Stimulated activated CD8-positive, alpha-beta memory T cell treated with anti-CD3 and anti-CD28 coated beads, Interleukin-12 subunit alpha, Interleukin-12 subunit beta, amount 100 ng/mL, for 24 hours (primary cell): ENCODE measurements at regions not wholly inside any gene's neighbourhood (a gene's known extent, or its start where the extent isn't known, plus 50 kb on each side); places are given as distances from the start of the nearest gene placed in this dataset.

Experiments used
- DNase-seq: peaks from one replicate; pipeline ENCODE4 v3.0.0-alpha.2; 2020; ENCODE audit errors: extremely low read depth

DNA sequence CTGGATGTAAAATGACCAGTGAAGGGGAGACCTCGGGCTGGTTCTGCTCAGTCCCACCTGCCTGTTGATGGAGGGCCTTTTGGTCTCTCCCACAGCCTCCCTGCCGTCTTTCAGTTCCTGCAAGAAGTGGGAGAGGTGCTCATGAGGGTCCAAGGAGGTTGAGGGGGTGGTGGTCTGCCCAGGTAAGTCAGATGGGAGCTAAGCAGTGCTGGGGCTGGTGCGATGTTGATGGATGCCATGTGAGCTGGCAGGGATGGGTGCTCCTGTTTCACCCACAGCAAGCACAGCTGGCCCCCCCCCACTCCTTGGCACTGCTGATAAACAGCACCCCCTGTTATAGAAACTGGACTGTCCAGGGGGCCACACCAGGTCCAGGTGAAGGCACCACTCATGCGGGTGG, 145.6 kb downstream of the NSG2 start:
- no peak for DNase-seq

DNA sequence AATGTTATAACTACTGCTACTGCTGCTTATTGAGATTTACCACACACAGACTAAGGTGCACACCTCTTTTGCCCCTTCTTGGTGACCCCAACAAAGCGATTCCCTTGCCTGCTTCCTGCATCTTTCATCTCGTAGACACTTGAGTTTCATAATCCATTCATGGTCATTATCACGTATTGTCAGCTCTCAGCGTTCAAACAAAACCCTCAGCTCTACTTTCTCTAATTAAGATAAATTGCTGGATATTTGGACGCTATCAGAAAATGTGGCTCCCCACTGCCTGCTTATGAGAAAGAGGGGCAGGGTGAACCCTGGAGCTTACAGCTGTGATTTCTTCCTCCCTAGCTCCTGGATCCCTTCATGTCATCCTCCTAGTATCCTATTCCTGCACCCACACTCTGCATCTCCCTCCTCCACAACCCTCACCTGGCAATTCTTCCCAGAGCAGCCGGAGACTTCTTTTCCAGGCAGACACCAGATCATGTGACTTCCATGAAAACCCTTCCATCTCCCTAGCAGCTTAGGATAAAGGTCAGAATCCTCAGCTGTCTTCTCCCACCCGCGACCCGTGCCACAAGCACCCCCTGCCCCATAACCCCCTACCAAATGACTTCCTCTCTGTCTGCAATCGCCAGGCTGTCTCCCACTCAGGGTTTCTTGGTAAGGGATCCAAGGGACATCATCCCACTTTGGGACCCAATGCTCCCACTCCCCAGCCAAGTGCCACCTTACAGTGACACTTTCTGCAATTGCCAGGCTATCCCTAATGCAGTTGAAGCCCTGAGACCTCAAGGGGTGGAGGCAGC, 146.5 kb downstream of the NSG2 start:
- DNase-seq, result no peak

DNA sequence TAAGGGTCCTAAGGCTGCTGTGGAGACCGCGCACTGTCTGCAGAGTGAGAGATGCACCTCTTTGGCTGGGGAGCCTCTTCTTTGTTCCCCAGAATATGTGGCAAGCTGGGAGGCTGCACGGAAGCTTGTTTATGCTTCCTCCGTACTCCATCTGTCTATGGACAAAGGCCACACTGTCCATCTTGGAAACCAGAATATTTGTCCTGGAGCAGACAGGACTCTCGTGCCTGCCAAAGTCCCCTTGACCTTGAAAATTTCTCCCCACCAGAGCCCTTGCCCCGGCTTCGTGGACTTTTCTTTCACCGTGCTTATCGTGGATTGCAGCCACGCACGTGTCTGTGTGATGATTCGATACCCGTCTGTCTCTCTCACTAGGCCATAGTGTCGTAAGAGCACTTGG, 147.4 kb downstream of the NSG2 start:
- no peak for DNase-seq

DNA sequence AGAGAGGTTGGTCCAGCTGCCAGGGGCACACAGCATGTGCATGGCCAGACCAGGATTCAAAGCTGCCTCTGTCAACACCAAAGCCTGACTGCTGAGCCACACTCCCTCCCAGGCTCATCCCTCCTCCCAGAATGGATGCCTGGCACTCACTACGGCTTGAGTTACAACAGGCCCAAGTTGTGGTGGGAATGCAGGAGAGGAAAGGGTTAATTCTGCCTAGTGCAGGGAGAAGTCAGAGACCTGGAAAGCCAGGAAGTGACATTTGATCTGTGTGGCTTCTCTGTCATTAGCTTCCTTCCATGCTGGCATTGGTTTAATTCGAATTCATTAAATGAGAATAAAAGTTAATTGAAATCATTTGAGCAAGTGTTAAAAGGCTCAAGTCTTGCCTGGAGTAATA, 150.0 kb downstream of the NSG2 start:
- DNase-seq, result no peak

DNA sequence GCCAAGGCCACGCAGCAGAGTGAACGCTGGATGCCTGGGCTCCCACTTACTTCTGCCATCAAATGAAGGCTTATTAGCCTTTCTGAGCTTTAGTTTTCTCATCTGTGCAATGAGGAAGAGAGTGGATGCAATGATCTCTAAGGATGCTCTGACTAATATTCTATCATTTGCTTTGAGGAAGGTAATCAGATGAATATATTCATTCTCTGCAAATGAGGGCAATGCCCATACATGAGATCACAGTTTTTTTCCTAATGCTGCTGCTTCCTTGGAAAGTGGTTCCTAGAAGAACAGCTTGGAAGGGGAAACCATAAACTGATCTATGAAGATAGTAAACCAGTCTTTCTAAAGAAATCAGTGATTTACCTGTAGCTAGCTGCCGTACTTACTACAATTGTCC, 152.4 kb downstream of the NSG2 start:
- DNase-seq, result no peak

DNA sequence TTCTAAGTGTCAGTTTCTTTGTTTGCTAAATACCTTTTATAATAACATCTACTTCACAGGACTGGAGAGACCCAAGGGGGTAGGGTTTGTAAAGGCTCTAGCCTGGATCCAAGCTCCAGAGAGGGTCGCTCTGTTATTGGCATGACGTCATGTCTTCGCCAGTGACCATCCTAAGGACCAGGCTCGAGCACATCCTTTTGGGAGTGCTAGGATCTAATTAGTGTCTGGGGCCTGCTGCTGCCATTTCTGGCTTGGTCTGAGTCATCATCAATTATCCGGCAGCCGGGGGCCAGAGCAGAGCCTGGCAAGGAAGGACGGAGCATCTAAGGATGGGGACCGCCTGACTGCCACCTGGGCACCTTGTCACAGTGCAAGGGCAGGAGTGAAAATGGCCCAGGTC, 153.0 kb downstream of the NSG2 start:
- no peak for DNase-seq

DNA sequence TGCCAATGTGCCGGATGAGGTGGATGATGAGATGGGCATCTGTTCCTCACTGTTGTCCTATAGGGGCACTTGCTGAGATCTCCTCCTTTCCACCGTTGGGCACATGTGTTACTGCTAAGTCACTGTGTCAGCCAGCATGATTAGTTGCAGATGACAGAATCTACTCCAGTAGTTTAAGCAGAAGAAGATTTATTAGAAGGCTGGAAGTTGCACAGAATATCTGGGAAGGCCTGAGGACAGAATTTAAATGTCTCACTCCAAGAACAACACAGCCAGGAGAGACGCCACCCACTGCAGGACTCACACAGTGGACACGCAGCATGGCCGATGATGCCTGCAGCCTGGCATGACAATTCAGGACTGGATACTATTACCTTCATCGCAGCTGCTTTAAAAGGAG, 157.5 kb downstream of the NSG2 start:
- DNase-seq, result no peak

DNA sequence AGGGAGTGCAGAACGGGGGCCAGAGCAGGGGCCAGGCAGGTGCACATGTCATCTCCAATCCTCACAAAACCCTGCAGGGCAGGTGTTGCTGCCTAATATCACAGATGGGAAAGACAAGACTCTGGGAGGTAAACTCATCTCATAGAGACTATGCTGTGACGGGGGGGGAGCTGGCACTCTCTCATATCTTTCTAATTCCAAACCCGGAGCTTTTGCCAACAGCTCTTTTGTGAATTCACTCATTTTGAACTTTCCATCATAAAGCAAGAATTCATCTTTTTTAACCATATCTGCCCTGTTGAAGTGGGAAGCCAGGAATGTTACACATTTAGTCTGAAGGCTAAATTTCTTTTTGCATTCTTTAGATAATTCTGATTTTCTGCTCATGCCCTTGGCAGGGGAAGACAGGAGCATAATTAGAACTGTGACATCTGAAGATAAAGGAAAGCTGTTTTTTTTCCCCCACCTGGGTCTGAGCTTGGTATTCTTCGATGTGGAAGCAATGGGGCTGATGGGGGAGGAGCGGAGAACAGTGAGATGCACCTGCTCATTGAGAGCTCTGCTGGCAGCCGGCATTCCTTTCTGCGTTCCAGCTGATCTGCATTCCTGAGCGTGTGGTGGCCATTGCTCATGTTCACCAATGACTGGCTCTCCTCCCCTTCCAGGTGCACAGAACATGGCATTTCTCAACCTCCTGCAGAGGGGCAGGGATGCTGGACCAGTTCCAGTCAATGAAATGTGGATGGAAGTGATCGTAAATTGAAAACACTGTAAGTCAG, 159.2 kb downstream of the NSG2 start:
- no peak for DNase-seq

DNA sequence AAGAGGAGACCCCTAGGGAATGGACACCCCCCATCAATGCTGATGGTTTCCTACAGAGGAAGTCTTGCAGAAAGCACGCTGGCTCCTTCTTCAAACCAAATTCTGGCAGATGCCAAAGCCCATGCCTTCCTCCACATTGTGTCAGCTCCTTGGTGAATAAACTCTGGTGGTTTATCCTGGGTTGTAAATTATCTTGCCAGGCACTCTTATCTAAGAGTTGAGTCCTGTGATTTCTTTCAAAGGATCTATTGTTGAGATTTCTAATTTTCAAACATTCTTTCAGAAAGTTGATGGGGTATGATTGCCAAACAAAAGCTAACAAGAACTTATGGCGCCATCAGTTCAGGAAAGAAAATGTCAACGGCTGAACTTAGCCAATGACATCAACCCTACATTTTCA, 160.4 kb downstream of the NSG2 start:
- DNase-seq, result no peak

DNA sequence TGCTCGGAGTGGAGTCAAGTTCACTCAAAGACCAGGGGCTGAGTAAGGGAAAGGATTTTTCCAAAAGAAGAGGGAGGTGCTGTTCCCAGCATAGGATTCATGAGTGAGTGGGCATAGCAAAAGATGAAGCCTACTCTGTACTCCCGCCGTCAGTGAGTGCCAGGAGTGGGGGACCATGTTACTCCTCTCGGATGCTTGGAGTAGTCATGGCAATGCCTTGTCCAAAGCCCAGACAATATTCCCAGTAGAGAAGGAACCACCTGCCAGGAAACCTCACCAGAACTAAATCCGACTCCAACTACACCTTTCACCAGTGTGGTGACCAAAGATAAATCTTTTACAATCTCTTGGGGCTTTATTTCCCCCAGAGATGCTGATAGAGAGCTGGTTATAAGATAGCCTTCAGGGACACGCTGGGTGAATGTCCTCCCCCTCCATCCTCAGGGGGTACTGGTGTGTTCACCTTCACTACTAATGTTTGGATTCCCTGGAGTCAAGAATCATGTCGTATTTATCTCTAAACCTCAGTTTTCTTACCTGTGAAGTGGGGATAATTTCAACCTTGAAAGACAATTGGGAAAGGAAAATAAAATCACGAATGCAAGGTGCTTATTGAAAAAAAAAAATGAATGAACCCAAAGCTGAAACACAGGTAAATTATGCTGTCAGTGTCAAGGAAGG, 165.2 kb downstream of the NSG2 start:
- DNase-seq, result no peak

DNA sequence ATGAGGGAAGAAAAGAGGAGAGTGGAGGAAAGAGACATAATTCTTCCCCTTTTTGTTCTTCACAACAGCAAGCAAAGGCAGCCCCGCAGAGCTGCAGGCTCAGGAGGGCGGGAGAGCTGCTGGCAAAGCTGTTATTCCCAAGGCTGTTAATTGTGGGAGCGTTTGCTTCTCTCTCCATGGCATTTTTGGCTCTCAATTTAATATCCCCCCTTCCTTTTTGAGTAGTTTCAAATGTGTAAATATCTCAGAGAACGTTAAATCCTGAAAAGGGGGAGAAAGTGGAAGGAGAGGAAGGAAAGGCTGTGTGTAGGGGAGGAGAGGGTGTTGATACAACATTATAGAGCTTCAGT, 165.7 kb downstream of the NSG2 start:
- DNase-seq, result no peak

DNA sequence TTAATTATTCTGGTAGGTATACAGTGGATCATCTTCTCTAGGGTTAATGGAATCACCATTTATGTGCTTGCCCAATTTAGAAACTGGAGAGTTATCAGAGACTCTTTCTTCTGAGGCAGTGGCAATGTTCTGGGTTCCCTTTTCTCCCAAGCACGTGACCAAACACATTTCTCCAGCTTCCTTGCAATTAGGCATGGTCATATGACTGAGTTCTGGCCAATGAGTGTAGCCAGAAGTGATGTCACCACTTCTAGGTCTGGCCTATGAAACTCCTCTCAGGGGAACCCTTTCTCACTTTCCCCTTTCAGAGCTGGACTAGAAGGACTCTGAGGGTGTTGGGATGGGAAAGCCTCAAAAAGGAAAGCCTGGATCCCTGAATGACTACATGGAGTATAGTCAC, 172.0 kb downstream of the NSG2 start:
- no peak for DNase-seq

DNA sequence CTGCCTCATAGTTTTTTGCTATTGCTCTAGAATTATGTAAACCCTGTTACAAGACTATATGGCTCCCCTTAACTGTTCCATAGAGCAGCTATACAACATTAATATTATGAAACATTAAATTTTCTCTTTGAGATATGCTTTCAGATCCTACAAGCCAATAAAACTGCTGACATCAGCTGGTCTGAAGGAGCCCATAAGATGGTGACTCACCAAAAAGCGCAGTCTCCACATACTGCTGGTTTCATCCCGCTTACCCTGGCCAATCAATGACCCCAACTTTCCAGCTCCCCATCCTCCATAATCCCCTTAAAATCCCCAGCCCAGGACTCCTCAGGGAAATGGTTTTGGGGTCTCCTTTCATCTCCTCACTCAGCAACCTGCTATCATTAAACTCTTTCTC, 172.7 kb downstream of the NSG2 start:
- no peak for DNase-seq

DNA sequence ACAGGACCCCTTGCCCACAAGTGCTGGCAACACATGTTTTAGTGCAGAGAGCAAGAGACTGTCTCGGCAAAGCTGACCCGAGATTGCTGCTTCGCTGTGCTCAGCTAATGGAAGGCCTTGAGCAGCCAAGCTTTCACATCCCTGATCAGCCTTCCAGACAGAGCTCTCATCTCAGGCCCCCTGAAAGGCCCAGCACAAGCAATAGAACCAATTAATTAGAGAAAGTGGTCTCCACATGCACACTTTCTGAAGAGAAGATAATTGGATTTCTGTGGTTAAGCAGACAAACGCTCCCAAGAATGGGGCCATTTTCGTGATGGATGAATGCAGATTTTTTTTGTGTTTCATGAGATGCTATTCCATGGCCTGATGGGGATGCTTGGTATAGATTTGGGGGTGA, 174.9 kb downstream of the NSG2 start:
- DNase-seq, result no peak

DNA sequence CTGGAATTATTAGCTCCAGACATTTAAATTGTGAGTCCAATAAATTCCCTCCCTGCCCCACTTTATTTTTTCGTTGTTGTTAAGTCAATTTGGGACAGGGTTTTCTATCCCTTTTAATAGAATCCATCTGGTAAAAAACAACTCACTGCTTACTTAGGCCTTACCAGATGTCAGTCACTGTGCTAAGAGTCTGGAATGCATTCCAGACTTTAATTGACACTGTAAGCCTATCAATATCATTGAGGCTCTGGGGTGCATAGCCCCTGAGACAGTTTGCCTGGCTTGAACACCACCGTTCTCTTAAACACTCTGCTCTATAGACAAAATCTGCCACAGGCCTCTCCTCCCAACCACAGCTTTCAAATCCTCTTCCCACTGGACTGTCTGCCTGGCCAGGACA, 175.9 kb downstream of the NSG2 start:
- DNase-seq, result no peak

DNA sequence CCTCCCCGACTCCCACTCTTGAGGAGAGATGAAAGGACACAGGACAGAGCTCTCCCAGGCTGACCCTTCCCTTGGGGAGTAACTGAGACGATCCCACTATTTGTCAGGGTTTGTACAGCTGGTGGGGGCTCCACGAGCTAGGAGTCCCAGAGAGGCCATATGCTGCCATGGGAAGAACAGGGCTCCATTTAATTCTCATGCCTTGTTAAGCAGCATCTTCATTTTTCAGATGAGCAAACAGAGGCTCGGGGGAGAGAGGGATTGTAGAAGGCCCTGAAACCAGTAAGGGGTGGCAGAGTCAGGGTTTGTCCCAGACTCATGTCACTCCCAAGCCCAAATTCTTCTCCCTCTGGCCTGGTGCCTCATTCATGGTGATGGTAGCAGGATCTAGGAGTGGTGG, 176.4 kb downstream of the NSG2 start:
- DNase-seq, result no peak

DNA sequence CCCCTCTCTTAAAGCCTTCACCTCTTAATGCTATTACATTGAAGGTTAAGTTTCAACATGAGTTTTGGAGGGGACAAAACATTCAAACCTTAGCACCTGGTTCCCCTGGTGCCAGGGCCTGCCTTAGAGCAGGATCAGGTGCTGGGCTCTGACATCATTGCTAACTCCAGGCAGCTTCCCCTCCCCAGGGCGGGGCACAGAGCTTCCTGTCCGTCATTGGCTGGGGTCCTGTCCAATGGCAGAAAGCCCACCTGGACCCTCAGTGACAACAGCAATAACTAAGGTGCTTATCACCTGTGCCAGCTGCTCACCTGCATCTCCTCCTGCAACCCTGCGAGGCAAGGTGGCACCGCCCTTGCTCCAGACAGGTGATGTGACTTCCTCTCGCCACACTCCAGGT, 177.4 kb downstream of the NSG2 start:
- no peak for DNase-seq

DNA sequence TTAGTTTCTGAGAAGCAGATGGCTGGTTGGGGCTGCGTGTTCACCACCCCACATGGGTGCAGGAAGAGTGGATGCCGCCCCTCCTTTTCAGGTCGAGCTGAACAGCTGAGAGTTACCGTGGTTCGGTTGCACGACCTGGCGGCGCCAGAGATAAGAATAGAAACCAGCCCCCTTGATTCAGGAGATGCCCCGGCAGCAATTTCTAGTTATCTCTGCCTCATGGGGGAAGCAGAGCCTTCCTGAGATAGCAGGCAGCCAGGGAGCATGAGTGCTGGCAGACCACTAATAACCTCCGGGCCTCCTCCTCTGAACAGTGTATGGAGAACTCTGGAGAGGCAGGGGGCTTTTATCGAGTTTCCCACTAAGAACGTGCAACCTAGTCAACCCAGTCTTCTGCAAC, 177.8 kb downstream of the NSG2 start:
- no peak for DNase-seq

DNA sequence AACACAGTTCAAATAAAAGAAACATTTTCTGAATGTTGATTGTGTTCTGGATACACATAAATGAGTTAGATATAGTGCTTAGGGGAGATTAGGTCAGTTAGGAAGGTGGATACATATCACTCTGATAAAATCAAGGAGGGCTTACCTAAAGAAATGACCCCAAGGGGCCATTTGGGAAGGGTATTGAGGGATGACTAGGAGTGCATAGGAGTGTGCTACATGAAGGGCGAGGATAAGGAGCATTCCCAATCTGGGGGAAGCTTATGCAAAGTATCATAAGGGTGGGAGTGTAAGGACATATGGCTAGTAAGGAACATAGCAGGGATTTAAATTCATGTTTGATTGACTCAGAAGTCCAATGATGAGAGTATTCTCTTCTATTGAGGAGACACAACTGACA, 183.6 kb downstream of the NSG2 start:
- no peak for DNase-seq

DNA sequence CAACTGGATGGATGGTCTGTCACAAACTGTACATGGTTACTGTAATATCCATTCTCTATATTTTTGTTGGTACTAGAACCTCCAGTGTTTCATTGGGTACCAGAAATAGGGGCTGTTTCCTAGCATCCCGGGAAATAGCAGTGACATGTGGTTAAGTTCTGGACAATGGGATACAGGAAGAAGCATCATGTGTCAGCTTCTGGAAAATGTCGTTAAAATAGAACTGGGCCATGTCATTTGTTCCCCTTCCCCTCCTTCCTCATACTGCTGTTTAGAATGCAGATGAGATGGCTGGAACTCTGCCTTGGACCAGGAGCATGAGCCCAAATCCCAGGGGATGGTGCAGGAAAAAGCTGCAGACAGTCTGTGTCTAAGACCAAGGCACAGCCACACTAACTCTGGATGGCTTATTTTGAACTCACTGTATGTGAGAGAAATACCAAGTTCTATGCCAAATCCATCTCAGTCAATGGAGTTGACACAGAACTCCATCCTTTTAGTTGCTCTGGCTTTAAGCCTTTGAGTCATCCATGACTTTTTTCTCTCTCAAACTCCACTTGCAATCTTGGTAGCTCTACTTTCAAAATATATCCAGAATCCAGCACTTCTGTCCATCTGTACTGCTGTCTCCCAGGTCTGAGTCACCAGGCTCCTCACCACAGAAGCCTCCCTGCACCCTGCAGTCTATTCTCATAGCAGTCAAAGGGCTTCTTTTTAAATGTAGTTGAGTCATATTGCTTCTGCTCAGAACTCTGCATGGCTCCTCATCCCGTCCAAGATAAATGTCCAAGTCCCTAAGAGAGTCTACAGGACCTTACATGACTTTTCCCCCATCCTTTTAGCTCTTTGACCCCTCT, 184.2 kb downstream of the NSG2 start:
- DNase-seq, result no peak

DNA sequence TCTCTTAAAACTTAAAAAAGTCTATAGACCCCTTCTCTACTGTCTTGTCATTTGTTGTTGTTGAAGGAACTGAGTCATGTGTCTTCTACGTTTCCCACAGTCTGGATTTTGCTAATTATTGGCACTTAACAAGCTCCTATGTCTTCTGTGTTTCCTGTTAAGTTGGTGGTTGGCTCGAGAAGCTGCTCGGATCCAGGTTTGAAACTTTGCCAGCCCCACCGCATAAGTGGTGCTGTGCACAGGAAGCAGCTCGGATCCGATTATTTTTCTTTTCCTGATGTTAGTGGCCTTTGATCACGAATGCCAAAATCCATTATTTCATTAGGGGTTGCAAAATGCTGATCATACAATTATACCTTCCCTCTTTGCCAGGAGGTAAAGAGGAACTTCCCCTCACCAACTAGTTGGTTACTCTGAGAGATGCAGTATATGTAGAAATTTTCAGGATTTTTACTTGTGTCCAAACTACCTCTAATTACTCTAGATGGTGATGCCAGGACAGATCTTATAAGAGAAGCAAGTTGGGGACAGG, 186.5 kb downstream of the NSG2 start:
- DNase-seq, result no peak

DNA sequence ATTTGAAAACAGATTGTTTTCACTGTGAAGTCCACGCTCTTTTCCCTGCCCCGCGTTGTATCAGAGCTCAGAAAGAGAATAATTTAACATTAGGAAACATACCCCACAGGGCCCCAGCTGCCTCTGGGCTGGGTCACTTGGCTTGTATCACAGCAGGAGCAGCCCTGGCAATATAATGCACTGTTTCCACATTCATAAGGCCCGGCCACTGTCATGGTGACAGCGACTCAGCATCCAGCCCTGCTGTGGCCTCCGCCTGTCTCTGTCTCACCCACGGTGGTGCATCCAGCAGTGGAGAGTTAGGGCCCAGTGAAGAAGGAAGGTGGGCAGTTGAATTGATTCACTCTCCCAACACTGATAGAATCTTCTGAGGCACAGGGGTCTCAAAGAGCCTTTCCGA, 188.9 kb downstream of the NSG2 start:
- no peak for DNase-seq
